WTC11 (cell line): ENCODE measurements at regions not wholly inside any gene's neighbourhood (a gene's known extent, or its start where the extent isn't known, plus 50 kb on each side); places are given as distances from the start of the nearest gene placed in this dataset.

Source experiments
- KAT7 ChIP-seq: sonication (generic); formaldehyde crosslinking; IDR thresholded peaks from 2 replicates; pipeline ENCODE4 v1.8.1; 2023; ENCODE audit warnings: missing genetic modification reagents, mild to moderate bottlenecking, borderline replicate concordance
- TEAD1 ChIP-seq: sonication (generic); formaldehyde crosslinking; IDR thresholded peaks from 2 replicates; pipeline ENCODE4 v1.8.0; 2022; ENCODE audit warnings: mild to moderate bottlenecking, missing genetic modification reagents

GRCh38 chr3:194986208-194987043 lies 284.5 kb downstream of the XXYLT1 start:
- TF ChIP-seq TEAD1: no peak
- TF ChIP-seq KAT7 (CRISPR knock-in tag): no peak
